Endothelial cell (in vitro differentiated cells): ENCODE measurements at regions not wholly inside any gene's neighbourhood (a gene's known extent, or its start where the extent isn't known, plus 50 kb on each side); places are given as distances from the start of the nearest gene placed in this dataset.

Experiments used
- DNase-seq: peaks from one replicate; pipeline ENCODE4 v3.0.0; 2021; ENCODE audit warnings: low spot score
- H3K27ac Mint-ChIP-seq: one replicate; pipeline ENCODE4 v1.8.0; 2021; ENCODE audit warnings: mixed read lengths, inconsistent platforms; ENCODE audit not compliant: unreplicated experiment
- H3K27me3 Mint-ChIP-seq: one replicate; pipeline ENCODE4 v1.8.0; 2021; ENCODE audit warnings: mild to moderate bottlenecking, moderate library complexity, mixed read lengths, inconsistent platforms; ENCODE audit not compliant: unreplicated experiment
- H3K36me3 Mint-ChIP-seq: one replicate; pipeline ENCODE4 v1.8.0; 2021; ENCODE audit warnings: mild to moderate bottlenecking, low read depth, mixed read lengths, inconsistent platforms; ENCODE audit not compliant: unreplicated experiment
- H3K4me1 Mint-ChIP-seq: one replicate; pipeline ENCODE4 v1.8.0; 2021; ENCODE audit warnings: mild to moderate bottlenecking, mixed read lengths, inconsistent platforms; ENCODE audit not compliant: unreplicated experiment
- H3K4me3 Mint-ChIP-seq: one replicate; pipeline ENCODE4 v1.8.0; 2021; ENCODE audit warnings: mild to moderate bottlenecking, mixed read lengths, inconsistent platforms; ENCODE audit not compliant: unreplicated experiment
- H3K9me3 Mint-ChIP-seq: one replicate; pipeline ENCODE4 v1.8.0; 2021; ENCODE audit warnings: mixed read lengths, inconsistent platforms; ENCODE audit not compliant: unreplicated experiment
- CTCF ChIP-seq: fragments of 200-600 bp; sonication (generic); IDR thresholded peaks from one replicate; pipeline ENCODE4 v1.5.0; 2021; ENCODE audit warnings: antibody characterized with exemption; ENCODE audit not compliant: unreplicated experiment

- Mint-ChIP-seq H3K27me3 (peaks cover 4% of the 10 kb centered on the region), H3K9me3 (peaks cover 4% of the 10 kb centered on the region), H3K27ac (no peak overlapping the region), H3K36me3 (no peaks in the 10 kb centered on the region), H3K4me3 (no peak overlapping the region), H3K4me1 (no peaks in the 10 kb centered on the region)
- TF ChIP-seq CTCF: no peak
- DNase-seq: no peak
Observed at GRCh38 chr10:85421421-85421820, 945.2 kb downstream of the GRID1 start.

GRCh38 chr10:85429126-85429525, 937.5 kb downstream of the GRID1 start:
- no peak for DNase-seq
- no peaks in the 10 kb centered on the region for H3K27me3 Mint-ChIP-seq
- peaks cover 5% of the 10 kb centered on the region for H3K9me3 Mint-ChIP-seq
- H3K36me3 Mint-ChIP-seq: no peaks in the 10 kb centered on the region
- no peak overlapping the region for H3K4me3 Mint-ChIP-seq
- no peak overlapping the region for H3K27ac Mint-ChIP-seq
- no peaks in the 10 kb centered on the region for H3K4me1 Mint-ChIP-seq
- no peak for TF ChIP-seq CTCF

- Mint-ChIP-seq H3K4me1 (no peaks in the 10 kb centered on the region), H3K9me3 (peaks cover 5% of the 10 kb centered on the region), H3K4me3 (no peak overlapping the region), H3K27ac (no peak overlapping the region), H3K36me3 (no peaks in the 10 kb centered on the region), H3K27me3 (no peaks in the 10 kb centered on the region)
- no peak for TF ChIP-seq CTCF
- DNase-seq: no peak
Observed at GRCh38 chr10:85430991-85431390, 935.6 kb downstream of the GRID1 start.

- Mint-ChIP-seq H3K4me3 (no peak overlapping the region), H3K27me3 (no peaks in the 10 kb centered on the region), H3K9me3 (peaks cover 15% of the 10 kb centered on the region), H3K27ac (no peak overlapping the region), H3K4me1 (peaks cover 4% of the 10 kb centered on the region), H3K36me3 (no peaks in the 10 kb centered on the region)
- no peak for TF ChIP-seq CTCF
- DNase-seq: no peak
Observed at GRCh38 chr10:85433248-85433647, 933.3 kb downstream of the GRID1 start.

GRCh38 chr10:85444868-85445267, 921.7 kb downstream of the GRID1 start:
- DNase-seq: no peak
- H3K9me3 Mint-ChIP-seq: peaks cover 14% of the 10 kb centered on the region
- H3K4me3 Mint-ChIP-seq: no peak overlapping the region
- H3K36me3 Mint-ChIP-seq: no peaks in the 10 kb centered on the region
- H3K27ac Mint-ChIP-seq: no peak overlapping the region
- no peak for TF ChIP-seq CTCF
- peaks cover 2% of the 10 kb centered on the region for H3K27me3 Mint-ChIP-seq
- H3K4me1 Mint-ChIP-seq: no peaks in the 10 kb centered on the region
